ENCODE measurements at regions not wholly inside any gene's neighbourhood (a gene's known extent, or its start where the extent isn't known, plus 50 kb on each side); places are given as distances from the start of the nearest gene placed in this dataset.
A peak's percentile ranks its signal among the peaks of the same experiment; 100 is the strongest.
"Not testable (repeated sequence)": the region's sequence is repeated elsewhere in the genome, so short reads cannot be mapped to it uniquely, and the experiment has no call there.

GRCh38 chr5:25970906-25971489 is 1067.4 kb downstream of the CDH9 start:
- Histone ChIP-seq H3K4me3 (no peak overlapping the region), H3K4me1 (no peaks in the 10 kb centered on the region), H3K27ac (no peak overlapping the region), H3K36me3 (no peaks in the 10 kb centered on the region), H3K9me3 (peaks cover 0 to 52% (median 0%) of the 10 kb centered on the region in 11 donors), H3K27me3 (no peaks in the 10 kb centered on the region)
- 79 to 82% methylated on average over 3 of the region's 3 CpGs for WGBS, 2 donors
- DNase-seq (no peak), ATAC-seq (no peak)
- intact Hi-C loops (cut with DNase I) = no loop called here
- TF ChIP-seq CTCF (IDR thresholded peaks at IDR 0.05) = no peak

GRCh38 chr5:25969042-25969441 is 1069.3 kb downstream of the CDH9 start:
- DNase-seq; intact Hi-C loops (cut with DNase I); H3K27ac ChIP-seq; ATAC-seq; H3K27me3 ChIP-seq; H3K36me3 ChIP-seq; H3K4me1 ChIP-seq; H3K4me3 ChIP-seq: not testable (repeated sequence)
- WGBS, 2 donors = 83 to 84% methylated on average over 2 of the region's 2 CpGs
- H3K9me3 ChIP-seq = peaks cover 0 to 69% (median 0%) of the 10 kb centered on the region in 11 donors

GRCh38 chr5:25964009-25964372 is 1074.4 kb downstream of the CDH9 start:
- Histone ChIP-seq H3K4me1 (no peaks in the 10 kb centered on the region), H3K9me3 (peaks cover 0 to 58% (median 0%) of the 10 kb centered on the region in 11 donors), H3K4me3 (peak overlapping the region in 1 of 10 donors; percentile 9), H3K36me3 (no peaks in the 10 kb centered on the region), H3K27me3 (no peaks in the 10 kb centered on the region), H3K27ac (no peak overlapping the region)
- ATAC-seq (no peak), DNase-seq (no peak)
- 72 to 90% methylated on average over 3 of the region's 3 CpGs for WGBS, 2 donors
- intact Hi-C loops (cut with DNase I) = no loop called here
- TF ChIP-seq CTCF (IDR thresholded peaks at IDR 0.05) = no peak

- no peaks in the 10 kb centered on the region for H3K27me3 ChIP-seq
- peaks cover 0 to 57% (median 0%) of the 10 kb centered on the region in 11 donors for H3K9me3 ChIP-seq
- H3K27ac ChIP-seq = no peak overlapping the region
- WGBS, 2 donors = 55 to 70% methylated on average over 5 of the region's 5 CpGs
- H3K4me1 ChIP-seq = no peaks in the 10 kb centered on the region
- intact Hi-C loops (cut with DNase I) = no loop called here
- DNase-seq (peak in 1 of 2 donors; percentile 10), ATAC-seq (peak in 2 of 8 donors; percentile 23 to 77)
- no peak for TF ChIP-seq CTCF (IDR thresholded peaks at IDR 0.05)
- H3K36me3 ChIP-seq = no peaks in the 10 kb centered on the region
- H3K4me3 ChIP-seq = peak overlapping the region in 1 of 10 donors; percentile 9
Observed at GRCh38 chr5:25963251-25964008, 1075.0 kb downstream of the CDH9 start.

GRCh38 chr5:25955337-25955736 is 1083.0 kb downstream of the CDH9 start:
- no peak for TF ChIP-seq CTCF (IDR thresholded peaks at IDR 0.05)
- Histone ChIP-seq H3K27me3 (no peaks in the 10 kb centered on the region), H3K9me3 (peaks cover 0 to 5% (median 0%) of the 10 kb centered on the region in 11 donors), H3K4me1 (no peaks in the 10 kb centered on the region), H3K36me3 (no peaks in the 10 kb centered on the region), H3K27ac (no peak overlapping the region), H3K4me3 (no peak overlapping the region)
- DNase-seq = no peak
- WGBS, 2 donors = 54 to 76% methylated on average over 2 of the region's 2 CpGs
- intact Hi-C loops (cut with DNase I) = no loop called here
- ATAC-seq = no peak
